Medulla oblongata (tissue), 1 donor: ENCODE measurements at regions not wholly inside any gene's neighbourhood (a gene's known extent, or its start where the extent isn't known, plus 50 kb on each side); places are given as distances from the start of the nearest gene placed in this dataset.
A peak's percentile ranks its signal among the peaks of the same experiment; 100 is the strongest.
"Not testable (repeated sequence)": the region's sequence is repeated elsewhere in the genome, so short reads cannot be mapped to it uniquely, and the experiment has no call there.

Experiments used
- DNase-seq: peaks from one replicate; pipeline ENCODE4 v3.0.0-alpha.2; 2015; ENCODE audit errors: extremely low spot score

DNA sequence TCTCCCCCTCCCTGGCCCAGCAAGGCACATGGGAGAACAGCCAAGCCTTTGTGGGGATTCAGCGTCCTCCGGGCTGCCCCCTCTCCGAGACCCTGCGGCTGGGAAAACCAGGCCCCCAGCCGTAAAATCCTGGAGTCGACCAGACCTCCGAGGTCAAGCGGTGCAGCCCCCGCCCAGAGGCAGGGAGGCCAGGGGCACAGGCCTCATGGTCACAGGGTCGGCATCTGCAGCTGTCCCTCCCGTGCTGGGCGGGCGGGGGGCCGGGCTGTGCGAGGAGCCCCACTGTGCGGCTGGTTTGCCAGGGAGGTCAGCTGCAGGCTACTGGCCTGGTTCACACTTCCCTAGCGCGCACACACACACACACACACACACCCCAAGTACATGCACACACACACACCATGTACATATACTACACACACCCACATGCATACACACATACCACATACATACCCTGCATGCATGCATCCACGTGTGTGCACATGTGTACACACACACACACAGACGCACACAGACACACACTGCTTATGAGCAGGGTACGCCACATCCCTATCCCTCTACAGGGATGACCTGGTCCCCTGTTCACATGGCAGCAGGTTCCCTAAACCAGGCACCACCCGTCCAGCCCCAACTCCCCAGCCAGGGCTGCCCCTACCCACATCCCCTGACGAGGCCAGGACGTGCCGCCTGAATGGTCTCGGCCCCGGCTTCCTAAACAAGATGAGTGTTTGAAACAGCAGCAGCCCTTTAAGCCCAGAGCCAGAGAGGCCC, 108.9 kb upstream of the CIBAR2 start:
- no peak for DNase-seq

DNA sequence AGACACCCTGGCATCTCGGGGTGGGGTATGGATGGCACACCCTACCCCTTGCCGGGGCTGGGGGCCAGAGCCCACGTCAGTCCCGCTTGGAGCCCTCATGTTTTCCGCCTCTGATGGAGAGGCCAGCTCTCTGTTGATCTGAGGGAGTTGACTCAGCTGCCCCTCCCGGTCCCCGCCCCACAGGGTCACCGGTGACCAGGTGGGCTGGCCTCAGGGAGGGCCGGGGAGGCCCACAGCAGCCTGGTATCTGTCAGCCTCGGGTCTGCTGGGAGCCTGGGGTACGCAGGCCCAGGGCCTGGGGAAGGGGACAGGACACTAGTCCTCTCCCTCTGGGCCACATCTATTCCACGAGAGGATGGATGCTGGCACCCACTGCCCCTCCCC, 109.5 kb upstream of the CIBAR2 start:
- no peak for DNase-seq

DNA sequence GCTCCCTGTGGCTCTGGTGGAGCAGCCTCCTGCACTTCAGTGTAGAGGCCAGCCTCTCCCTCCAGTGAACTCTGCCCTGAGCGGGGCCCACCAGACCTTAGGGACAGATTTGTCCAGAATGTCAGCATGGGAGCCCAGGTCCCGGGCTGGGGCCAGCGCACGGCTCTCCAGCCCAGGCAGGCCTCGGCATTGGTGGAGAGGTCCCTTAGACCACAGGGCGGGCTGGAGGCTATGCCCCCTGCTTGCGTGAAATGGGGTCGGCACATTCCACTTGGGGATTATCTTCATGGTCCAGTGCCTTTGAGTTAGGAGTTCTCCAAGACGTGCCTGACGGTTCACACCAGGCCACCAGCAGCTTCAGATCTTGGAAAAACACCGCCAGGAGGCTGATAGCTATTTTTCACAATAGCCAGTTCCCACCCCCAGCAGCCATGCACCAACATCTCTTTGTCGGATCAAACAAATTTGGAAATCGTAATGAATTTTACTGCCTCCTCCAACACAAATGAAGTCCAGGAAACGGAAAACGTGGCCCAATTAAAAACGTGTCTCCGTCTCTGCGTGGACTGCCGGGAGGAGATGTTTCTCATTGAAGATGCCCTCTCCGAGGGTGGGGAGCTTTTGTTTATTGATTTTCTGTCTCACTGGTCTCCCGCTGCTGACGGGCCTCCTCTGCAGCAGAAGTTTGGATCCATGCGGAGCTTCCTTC, 110.0 kb upstream of the CIBAR2 start:
- DNase-seq: no peak

DNA sequence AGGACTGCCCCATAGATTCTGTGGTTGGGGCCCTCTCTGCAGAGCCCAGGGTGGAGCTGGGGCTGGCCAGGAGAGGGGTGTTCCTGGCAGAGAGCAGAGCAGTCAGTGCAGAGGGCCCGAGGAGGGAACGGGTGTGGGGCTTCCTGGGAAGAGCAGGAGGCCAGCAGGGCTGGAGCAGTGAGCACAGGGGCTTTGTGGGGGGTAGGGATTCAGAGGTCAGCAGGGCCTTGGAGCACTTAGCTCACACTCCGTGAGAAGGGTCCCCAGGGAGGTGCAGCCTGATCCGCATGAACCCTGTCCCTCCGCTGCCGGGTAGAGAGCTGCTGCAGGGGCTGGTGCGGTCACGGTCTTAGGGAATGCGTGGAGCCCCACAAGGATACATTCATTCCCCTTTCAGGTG, 113.0 kb upstream of the CIBAR2 start:
- no peak for DNase-seq

DNA sequence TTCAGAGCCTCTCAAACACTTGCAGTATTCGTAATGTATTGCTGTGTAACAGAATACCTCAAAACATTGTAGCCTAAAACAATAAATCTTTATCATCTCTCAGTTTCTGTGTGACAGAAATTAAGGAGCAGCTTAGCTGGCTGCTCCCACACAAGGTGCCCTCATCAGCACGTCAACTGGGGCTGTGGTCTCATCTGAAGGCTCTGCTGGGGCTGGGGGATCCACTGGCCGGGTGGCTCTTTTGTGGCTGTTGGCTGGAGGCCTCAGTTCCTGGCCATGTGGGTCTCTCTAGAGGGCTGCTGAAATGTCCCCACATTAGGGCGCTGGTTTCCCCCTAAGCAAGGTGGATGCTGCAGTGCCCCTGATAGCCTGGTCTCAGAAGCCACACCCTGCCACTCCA, 113.4 kb upstream of the CIBAR2 start:
- DNase-seq: no peak

DNA sequence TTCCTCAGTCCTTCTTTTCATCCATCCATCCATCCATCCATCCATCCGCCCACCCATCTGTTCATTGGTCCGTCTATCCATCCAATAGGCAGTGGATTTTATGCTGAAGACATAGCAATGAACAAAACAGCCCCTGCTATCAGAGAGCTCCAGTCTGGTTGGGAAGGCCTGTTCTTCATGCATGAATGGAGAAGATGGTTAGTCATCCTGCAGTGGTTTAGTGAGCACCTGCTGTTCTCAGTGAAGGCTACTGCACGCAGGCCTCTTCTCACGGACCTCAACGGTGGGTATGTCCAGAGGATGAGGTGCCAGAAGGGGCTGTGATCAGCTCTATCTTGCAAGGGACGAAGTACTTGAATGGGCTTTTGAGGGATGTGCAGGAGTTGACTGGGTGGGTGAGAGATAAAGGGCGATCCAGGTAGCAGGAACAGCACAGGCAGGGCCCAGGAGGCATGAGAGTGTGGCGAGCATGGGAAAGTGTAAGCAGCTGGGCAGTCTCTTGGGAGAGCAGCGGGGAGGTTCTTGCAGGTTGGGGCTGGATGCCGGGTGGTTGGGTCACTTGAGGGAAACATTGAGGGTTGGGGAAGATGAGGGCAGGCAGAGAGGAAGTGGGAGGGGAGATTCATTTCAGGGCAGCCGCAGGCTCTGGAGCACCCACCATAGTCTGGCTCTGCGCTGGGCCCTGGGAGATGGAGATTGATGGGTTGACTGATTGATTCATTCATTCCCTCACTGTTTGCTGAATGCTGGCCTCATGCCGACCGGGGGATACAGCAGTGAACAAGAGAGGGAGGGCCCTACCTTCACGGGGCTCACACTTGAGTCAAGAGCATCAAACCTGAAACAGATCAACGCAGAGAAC, 115.0 kb upstream of the CIBAR2 start:
- DNase-seq: no peak

DNA sequence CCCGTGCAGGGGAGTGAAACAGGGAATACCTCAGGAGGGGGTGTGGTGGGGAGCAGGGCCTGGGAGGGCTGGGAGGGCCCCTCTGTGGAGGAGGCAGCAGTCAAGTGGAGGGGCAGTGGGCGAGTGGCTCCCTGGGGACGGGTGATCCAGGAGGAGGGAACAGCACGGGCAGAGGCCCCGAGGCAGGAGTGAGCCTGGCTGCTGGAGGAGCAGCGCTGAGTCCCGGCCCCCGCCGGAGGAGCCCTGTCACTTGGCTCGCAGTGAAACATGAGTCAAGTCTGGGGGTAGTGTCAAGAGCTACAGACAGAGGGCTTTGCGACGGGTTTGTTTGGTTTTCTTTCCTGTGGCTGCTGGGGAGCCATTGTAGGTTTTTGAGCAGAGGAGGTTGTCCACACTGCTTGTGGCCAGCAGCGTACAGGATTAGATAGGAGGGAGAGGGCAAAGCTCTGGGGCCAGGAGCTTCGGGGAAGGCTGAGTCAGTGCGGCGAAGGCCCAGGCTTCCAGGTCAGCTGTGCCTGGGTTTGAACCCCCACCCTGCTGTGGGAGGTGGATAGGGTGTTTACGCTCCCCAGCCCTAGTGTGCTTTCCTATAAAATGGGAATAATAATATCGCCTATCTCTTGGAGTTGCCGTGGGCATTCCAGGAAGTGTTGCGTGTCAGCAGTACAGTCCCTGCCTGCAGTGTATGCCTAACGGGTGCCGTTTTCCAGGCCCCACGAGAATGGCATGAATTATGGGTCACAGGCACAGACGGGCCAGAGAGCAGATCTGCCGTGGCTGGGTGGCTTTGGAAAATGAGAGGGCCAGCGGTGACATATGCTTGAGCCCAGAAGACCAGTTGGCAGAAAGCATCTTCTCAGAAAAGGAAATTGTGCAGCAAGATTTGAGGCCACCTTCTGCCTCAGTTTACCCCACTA, 115.9 kb upstream of the CIBAR2 start:
- no peak for DNase-seq

DNA sequence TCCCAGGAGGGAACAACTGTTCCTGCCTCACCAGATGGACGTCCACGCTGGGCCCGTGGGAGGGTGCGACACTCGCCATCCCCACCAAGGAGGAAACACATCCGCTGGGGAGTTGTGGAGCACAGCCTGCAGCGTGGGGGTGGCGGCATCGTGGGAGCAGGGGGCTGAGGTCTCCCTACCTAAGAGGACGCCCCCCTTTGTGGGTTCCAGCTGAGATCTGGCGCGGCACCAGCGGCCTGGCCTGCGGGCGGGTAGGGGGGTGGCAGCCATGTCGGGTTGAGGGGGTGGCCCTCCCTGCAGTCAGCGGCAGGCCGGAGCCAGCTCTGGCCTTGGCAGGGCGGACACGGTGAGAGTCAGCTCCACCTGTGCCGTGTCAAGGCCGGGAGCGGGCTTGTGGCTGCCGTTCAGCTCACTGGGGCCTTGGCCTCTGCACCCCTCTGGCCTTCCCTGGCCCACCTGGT, 116.7 kb upstream of the CIBAR2 start:
- DNase-seq: no peak

DNA sequence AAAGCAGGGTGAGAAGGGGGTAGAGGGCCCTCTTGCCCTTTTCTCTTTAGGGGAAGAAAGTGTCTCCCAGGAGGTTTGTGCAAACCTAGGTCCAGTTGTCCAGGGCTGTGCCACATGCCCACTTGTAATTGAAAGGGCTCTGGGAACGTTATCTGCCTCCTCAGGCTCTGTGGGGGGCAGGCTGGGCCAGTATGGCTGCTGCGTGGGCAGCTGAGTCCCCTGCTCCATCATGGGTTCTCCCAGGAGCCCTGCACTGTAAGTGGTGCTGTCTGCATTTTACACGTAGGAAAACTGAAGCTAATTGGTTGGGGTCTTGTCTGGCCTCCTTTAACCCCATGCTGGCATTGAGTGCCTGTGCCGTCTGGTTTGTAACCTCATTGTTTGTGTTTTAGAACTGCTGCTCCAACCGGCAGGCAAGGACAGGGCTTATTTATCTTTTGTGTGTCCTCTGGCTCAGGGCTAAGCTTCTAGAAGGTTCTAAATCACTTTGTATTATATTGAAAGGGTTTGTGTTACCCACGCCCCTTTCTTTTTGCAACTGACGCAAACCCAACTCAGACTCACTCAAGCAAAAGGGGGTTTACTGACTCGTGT, 117.7 kb upstream of the CIBAR2 start:
- peak; percentile 29 for DNase-seq

DNA sequence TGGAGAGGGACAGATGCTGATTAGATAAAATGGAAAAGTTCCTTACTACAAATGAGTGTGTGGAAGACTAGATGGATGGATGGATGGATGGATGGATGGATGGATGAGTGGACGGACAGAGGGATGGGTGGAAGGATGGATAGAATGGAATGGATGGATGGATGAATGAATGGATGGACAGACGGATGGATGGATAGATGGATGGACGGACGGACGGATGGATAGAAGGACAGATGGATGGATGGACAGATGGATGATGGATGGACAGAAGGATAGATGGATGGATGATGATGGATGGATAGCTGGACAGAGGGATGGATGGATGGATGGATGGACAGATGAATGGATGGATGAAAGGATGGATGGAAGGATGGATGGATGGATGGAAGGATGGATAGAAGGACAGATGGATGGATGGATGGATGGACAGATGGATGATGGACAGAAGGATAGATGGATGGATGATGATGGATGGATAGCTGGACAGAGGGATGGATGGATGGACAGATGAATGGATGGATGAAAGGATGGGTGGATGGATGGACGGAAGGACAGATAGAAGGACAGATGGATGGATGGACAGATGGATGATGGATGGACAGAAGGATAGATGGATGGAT, 118.6 kb upstream of the CIBAR2 start:
- DNase-seq: not testable (repeated sequence)

DNA sequence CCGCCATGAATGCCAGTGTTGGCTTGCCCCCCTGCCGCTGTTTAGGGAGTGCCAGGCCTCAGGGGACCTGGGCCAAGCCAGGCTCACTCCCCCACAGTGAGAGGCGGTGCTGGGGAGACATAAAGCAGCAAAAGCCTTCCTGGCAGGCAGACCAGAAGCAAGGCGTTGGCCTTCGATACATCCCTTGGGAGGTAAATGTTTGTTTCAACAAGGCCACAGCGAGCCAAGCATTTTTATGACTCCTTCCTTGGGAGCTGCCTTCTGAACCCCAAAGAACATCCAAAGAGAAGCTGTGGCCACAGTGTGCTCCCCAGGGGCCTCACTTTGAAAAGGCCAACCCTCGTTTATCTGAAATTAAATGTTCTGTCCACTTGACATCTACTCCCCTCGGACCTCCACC, 119.7 kb upstream of the CIBAR2 start:
- DNase-seq: no peak

DNA sequence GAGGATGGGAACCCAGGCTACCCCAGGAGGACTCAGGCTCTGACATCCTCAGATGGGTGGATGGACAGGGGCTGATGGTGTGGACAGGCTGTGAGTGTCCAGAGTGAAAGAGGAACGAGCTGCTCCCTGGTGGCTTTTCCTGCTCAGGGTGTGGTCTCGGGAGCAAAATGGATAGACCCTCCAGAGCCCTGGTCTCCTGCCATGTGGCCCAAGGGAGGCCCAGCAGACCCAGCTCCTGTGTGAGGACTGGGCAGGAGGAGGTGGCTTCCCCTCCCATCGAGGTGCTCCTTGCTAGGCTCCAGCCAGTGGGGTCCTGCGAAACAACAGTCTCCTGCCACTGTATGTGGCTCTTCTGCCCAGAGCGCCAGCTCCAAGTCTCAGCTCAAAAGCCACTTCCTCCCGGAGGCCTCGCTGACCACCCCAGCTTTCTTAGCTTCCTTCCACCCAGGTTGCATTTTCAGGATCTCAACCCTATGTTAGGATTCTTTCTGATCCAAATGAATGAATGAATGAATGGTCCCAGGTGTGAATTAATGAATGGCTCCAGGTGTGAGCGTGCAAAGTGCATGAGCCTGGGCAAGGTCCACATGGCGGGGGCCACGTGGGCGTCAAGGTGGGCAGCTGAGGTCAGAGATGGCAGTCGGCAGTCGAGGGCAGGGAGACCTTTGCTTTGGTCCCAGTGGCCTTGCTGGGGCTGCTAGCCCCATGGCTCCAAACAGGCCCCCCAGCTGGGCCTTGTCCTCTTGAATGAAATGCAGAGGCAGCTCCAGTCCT, 120.3 kb upstream of the CIBAR2 start:
- no peak for DNase-seq

DNA sequence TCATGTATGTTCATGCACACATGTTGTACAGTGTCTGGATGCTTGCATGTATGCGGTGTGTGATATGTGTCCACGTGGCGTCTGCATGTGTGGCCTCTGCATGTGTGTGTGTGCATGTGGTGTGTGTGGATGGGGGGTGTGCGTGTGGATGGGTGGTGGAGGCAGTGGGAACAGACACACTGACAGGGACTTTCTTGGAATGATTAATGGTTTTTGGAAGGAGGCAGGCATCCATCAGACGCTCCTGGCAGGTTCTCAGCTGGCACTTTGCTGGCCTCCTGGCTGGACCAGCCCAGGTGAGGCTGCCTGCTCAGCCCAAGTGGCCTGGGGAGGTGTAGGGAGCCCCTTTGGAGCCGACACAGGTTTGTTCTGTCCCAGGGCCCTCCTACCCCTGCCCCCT, 121.2 kb upstream of the CIBAR2 start:
- no peak for DNase-seq

DNA sequence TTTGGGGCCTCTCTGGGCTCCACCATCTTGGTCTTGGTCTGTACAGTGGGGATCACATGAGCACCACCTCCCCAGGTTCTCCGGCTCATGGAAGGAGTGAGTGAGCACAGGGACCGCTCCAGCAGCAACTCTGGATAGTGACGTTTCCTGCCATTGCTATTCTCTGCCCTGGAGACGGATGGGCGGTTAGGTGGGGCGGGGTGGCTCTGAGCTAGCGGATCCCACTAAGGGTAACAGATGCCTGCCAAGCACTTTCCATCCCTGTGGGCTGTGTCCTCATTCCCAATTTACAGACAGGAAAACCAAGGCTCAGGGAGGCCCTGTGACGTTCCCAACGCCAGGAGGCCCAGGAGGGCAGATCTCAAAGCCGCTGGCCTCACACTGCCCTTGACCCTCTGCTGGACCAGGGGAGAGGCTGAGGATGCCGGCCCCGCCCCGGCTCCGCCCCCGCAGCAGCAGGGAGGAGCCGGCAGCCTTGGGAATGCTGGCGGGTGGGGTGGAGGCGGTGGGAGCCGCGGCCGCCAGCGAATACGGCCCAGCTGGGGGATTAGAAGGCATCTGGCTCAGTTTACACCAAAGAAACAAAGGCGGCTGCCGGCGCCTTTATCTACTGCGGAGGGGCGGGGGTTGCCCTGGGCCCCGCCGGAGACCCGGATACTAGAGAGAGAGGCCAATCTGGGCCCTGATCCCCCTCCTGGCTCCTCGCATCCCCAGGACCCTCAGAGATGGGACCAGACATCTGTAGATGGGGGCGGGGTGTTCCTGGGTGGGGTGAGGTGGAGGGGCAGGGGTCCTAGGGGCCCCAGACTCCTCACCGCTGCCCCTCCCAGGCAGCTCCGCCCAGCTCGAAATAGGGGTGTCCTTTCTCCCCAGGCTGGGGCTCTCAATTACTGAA, 122.3 kb upstream of the CIBAR2 start:
- no peak for DNase-seq

DNA sequence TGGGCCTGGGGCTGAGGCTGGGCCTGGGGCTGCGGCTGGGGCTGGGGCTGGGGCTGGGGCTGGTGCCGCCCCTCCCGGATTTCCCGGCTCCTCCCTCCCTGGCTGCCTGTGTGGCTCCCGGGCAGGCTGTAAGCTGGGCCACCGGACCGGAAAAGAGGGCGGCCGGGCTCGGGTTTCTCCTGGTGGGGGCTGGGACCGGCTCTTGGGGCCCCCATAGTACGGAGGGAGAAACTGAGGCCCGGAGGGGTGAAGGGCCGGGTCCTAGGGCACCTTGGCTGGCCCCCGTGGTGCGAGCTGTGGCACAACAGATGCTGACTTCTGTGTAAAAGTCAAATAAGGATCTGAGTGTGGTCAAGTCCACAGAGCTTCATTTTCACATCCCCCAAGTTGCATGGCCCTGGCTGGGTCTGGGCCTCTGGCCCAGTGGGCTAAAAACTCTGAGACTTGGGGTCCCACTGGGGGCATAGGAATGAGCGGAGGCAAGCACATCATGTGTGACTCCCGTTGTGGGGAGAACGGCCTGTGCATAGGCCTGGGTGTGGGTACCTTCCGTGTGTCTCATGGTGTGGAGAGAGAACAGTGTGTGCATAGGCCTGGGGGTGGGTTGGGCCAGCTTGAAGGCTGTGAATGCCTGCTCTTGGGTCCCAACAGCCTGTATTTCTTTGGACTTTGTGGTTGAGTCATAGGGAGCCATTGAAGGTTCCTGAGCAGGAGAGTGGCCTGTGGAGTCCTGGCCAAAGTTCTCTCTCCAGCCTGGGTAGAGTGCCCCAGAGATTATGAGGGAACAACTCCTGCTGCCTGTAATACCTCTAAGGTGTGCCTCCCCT, 123.9 kb upstream of the CIBAR2 start:
- no peak for DNase-seq

DNA sequence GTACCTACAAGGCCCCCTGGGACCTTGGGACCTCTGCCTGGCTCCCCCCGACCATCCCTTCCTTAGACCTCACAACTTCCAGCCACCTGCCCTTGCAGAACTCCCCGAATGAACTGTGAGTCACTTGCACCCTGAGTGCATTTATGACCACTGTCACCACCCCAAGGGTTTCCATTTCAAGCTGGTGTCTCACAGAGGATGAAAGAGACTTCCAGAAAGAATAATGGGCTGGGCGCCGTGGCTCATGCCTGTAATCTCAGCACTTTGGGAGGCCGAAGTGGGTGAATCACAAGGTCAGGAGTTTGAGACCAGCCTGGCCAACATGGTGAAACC, 124.5 kb upstream of the CIBAR2 start:
- DNase-seq: no peak

DNA sequence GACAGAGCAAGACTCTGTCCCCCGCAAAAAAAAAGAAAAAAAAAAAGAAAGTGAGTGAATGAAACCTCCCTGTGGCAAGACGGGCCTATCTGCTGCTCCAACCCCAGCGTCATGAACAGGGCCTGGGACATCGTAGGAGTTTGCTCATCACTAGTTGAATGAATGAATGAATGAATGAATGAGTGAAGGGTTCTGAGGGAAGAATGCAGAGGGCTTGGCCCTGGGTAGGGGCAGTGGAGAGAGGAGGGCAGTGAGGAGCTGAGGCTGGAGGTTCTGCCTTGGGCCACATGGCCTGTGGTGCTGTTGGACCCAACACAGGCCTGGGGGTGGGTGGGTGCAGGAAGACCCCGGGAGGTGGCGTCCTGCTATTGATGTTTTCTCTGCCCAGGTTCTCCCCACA, 125.5 kb upstream of the CIBAR2 start:
- no peak for DNase-seq

DNA sequence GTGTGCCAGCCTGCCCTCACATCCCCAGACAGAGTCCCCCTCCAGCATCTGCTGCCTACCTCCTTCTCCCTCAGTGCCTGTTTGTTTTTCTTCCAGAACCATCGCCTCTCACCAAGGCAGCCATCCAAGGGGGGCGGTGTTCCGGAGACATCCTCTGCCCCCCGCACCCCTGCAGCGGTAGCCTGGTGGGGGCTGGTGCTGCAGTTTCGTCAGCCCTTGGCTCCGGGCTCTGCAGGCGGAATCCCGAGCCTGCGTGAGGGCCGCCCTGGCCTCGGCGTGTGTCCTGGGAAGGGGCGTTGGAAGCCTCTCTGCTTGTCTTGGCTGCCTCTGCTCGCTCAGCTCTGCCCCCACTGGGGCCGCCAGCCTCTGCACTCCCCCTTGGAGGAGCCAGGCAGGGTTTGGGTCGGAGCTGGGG, 126.0 kb upstream of the CIBAR2 start:
- peak; percentile 70 for DNase-seq
